Kidney (tissue), 13 donors: ENCODE measurements at regions not wholly inside any gene's neighbourhood (a gene's known extent, or its start where the extent isn't known, plus 50 kb on each side); places are given as distances from the start of the nearest gene placed in this dataset.

Experiments used
- DNase-seq, 5 donors: peaks; one replicate each; pipeline ENCODE4 v3.0.0-alpha.2; 2013 to 2020
- FAIRE-seq: peaks from 2 replicates; lab custom pipeline; 2012; peaks lifted over from hg19 to GRCh38; lab: Jason Lieb, UNC
- H3K27ac ChIP-seq, 2 donors: one replicate each; pipeline ENCODE4 v1.7.0; 2013; ENCODE audit warnings: low read depth in 2 of 2, low read length in 2 of 2, inconsistent platforms in 1 of 2
- H3K27me3 ChIP-seq: one replicate; pipeline ENCODE4 v1.7.1; 2013; ENCODE audit warnings: low read length, inconsistent platforms; ENCODE audit not compliant: control insufficient read depth, insufficient read depth
- H3K36me3 ChIP-seq, 3 donors: one replicate each; pipeline versions ENCODE4 v1.7.0 to v1.7.1; 2013; ENCODE audit warnings: low read length in 3 of 3, control low read depth in 1 of 3, inconsistent platforms in 1 of 3; ENCODE audit not compliant: insufficient read depth in 3 of 3, control insufficient read depth in 2 of 3
- H3K4me1 ChIP-seq, 3 donors: one replicate each; pipeline versions ENCODE4 v1.7.0 to v1.7.1; 2013; ENCODE audit warnings: low read length in 3 of 3, inconsistent platforms in 1 of 3, low read depth in 1 of 3; ENCODE audit not compliant: control insufficient read depth in 2 of 3, insufficient read depth in 2 of 3
- H3K4me3 ChIP-seq, 3 donors: one replicate each; pipeline versions ENCODE4 v1.7.0 to v1.8.1; 2013; ENCODE audit warnings: low read length in 3 of 3, control low read depth in 1 of 3, inconsistent platforms in 1 of 3
- H3K9ac ChIP-seq, 3 donors: one replicate each; pipeline versions ENCODE4 v1.7.0 to v1.7.1; 2013; ENCODE audit warnings: low read length in 3 of 3, control low read depth in 1 of 3, inconsistent platforms in 1 of 3
- H3K9me3 ChIP-seq, 3 donors: one replicate each; pipeline versions ENCODE4 v1.7.0 to v1.7.1; 2013; ENCODE audit warnings: low read length in 3 of 3, control low read depth in 1 of 3, inconsistent platforms in 1 of 3; ENCODE audit not compliant: control insufficient read depth in 2 of 3, insufficient read depth in 1 of 3
- intact Hi-C: fragments of 100-400 bp; cut with DNase I; formaldehyde crosslinking; loops from one replicate; pipeline ENCODE4 v1.11.1; 2022
- TF ChIP-seq, protein P1 (sequence below): IDR thresholded peaks from 3 replicates; pipeline ENCODE4 v1.5.1; 2012; ENCODE audit warnings: mild to moderate bottlenecking, moderate library complexity, borderline replicate concordance; ENCODE audit not compliant: insufficient read depth; ENCODE audit errors: extremely low read depth
- donor health status: control.
- donor health status: control.
- donor health status: control.
- donor health status: control.
- donor health status: control.
- donor health status: DM: yes; HTN: yes; CAD: no.
- donor health status: Normal renal cell carcinoma (clear cell type).

DNA sequence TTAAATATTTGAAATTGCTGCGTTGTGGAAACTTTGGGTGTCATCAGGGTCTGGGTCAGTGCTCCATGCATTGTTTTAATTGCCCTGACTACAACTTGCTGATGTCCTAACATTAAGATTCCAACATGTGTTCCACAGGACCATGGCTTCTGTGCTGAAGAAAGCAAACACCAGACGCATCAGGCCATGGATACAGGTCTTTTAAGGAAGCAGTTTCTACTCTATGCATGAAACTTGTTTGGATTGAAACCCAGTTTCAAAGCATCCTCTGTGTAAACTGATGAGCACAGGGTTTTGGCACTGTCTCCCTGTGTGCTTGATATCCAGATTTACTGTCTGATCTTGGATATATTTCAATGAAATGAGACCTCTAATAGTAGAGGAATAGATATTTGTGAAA lies 328.4 kb upstream of the SLC10A2 start:
- no peak overlapping the region for H3K27ac ChIP-seq
- H3K36me3 ChIP-seq: no peaks in the 10 kb centered on the region
- H3K27me3 ChIP-seq: no peaks in the 10 kb centered on the region
- no peak overlapping the region for H3K9ac ChIP-seq
- no peak overlapping the region for H3K4me3 ChIP-seq
- TF ChIP-seq, protein P1, sequence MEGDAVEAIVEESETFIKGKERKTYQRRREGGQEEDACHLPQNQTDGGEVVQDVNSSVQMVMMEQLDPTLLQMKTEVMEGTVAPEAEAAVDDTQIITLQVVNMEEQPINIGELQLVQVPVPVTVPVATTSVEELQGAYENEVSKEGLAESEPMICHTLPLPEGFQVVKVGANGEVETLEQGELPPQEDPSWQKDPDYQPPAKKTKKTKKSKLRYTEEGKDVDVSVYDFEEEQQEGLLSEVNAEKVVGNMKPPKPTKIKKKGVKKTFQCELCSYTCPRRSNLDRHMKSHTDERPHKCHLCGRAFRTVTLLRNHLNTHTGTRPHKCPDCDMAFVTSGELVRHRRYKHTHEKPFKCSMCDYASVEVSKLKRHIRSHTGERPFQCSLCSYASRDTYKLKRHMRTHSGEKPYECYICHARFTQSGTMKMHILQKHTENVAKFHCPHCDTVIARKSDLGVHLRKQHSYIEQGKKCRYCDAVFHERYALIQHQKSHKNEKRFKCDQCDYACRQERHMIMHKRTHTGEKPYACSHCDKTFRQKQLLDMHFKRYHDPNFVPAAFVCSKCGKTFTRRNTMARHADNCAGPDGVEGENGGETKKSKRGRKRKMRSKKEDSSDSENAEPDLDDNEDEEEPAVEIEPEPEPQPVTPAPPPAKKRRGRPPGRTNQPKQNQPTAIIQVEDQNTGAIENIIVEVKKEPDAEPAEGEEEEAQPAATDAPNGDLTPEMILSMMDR: no peak
- FAIRE-seq (no peak), DNase-seq (no peak)
- intact Hi-C loops: no loop called here
- H3K4me1 ChIP-seq: peaks cover 0 to 2% (median 0%) of the 10 kb centered on the region in 3 donors
- no peaks in the 10 kb centered on the region for H3K9me3 ChIP-seq

DNA sequence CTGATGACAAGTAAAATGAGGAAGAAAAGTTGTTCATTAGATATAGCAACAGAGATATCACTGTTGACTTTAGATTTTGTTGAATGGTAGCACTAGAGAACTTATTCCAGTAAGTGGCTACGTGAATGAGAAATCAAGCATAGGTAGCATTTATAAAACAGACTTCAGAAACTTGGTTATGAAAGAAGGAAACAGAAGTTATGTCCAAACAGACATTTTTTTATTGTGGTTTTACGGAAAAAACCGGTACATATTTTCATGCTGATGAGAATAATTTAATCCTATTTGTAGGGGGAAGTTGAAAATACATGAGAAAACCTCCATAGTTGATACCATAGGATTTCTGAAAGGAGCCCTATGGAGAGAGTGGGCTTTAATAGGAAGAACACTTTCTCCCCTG lies 325.7 kb upstream of the SLC10A2 start:
- H3K27me3 ChIP-seq: no peaks in the 10 kb centered on the region
- H3K9me3 ChIP-seq: no peaks in the 10 kb centered on the region
- no peak overlapping the region for H3K27ac ChIP-seq
- TF ChIP-seq, protein P1: no peak
- no peak for FAIRE-seq
- H3K4me3 ChIP-seq: no peak overlapping the region
- H3K36me3 ChIP-seq: no peaks in the 10 kb centered on the region
- H3K9ac ChIP-seq: no peak overlapping the region
- intact Hi-C loops: no loop called here
- peaks cover 0 to 2% (median 0%) of the 10 kb centered on the region in 3 donors for H3K4me1 ChIP-seq
- no peak for DNase-seq

DNA sequence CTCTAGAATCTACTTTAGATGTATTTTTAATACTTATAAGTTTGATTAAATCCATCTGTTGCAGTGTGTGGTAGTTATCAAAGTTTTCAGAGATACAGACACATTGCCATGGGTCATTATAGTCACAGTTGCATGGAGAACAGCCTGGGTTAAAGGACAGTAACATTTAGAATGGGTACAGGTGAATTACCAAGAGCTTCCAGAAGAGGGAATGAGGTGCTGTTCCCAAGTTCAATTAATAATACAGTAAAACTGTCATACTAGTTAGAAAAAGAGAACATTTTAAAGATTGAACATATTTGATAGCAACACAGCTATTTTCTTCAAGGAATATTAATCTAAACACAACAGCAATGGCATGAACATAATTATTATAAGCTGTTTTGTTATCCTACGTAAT lies 322.6 kb upstream of the SLC10A2 start:
- H3K36me3 ChIP-seq: no peaks in the 10 kb centered on the region
- no peaks in the 10 kb centered on the region for H3K4me1 ChIP-seq
- H3K4me3 ChIP-seq: no peak overlapping the region
- intact Hi-C loops: no loop called here
- H3K27me3 ChIP-seq: no peaks in the 10 kb centered on the region
- no peak for FAIRE-seq
- no peak for DNase-seq
- no peaks in the 10 kb centered on the region for H3K9me3 ChIP-seq
- no peak overlapping the region for H3K9ac ChIP-seq
- no peak overlapping the region for H3K27ac ChIP-seq
- TF ChIP-seq, protein P1: no peak

DNA sequence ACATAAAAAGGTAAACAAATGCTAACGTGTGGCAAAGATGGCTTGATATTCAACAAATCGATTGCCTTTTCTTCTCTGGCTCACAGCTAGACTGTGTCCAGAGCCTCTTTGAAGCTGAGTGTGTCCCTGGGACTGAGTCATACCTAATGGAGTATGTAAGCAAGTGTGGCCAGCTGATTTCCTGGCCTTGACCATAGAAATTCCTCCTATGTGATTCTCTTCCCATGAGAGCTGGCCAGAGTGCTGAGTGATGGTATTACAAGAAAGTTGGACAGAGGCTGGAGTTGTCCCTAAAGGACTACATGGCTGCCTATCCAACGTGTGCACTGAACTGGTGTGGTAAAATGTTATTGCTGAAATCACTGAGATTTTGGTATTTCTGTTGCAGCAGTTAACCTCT lies 320.1 kb upstream of the SLC10A2 start:
- intact Hi-C loops: no loop called here
- FAIRE-seq (no peak), DNase-seq (peak in 3 of 5 donors; percentile 18 to 49 (median 37))
- Histone ChIP-seq H3K4me3 (no peak overlapping the region), H3K9me3 (no peaks in the 10 kb centered on the region), H3K9ac (no peak overlapping the region), H3K27me3 (no peaks in the 10 kb centered on the region), H3K4me1 (no peaks in the 10 kb centered on the region), H3K36me3 (no peaks in the 10 kb centered on the region), H3K27ac (no peak overlapping the region)
- TF ChIP-seq, protein P1: no peak
